Eye (tissue), 1 donor: ENCODE measurements at regions not wholly inside any gene's neighbourhood (a gene's known extent, or its start where the extent isn't known, plus 50 kb on each side); places are given as distances from the start of the nearest gene placed in this dataset.
A peak's percentile ranks its signal among the peaks of the same experiment; 100 is the strongest.
"Not testable (repeated sequence)": the region's sequence is repeated elsewhere in the genome, so short reads cannot be mapped to it uniquely, and the experiment has no call there.

Experiments
- DNase-seq: peaks from one replicate; pipeline ENCODE4 v3.0.0-alpha.2; 2015

DNA sequence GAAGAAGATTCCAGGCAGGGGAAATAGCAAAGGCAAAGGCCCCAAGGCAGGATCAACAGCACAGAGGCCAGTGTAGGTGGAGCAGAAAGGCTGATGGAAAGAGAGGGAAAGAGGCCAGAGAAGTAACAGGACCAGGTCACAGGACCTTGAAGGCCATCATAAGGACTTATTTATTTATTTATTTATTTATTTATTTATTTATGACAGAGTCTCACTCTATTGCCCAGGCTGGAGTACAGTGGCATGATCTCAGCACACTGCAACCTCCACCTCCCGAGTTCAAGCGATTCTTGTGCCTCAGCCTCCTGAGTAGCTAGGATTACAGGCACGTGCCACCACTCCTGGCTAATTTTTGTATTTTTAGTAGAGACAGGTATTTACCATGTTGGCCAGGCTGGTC is 731.1 kb downstream of the MAFB start:
- not testable (repeated sequence) for DNase-seq

DNA sequence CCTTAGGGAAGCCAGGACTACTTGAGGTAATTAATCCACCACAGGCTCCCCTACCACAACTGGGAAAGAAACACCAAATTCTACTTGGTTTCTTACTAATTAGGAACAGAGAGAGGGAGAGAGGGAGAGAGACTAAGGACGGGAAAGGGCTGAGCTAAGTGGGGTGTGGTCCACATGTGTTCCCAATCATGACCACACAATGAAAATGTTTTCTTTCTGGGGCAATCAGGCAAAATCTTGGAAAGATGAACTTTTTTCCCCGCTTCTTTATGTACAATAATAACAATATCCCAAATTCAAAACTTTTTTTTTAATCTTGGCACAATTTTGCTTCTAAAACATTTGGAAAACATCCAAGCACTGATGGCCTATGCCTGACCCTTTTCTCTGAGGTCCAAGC is 734.4 kb downstream of the MAFB start:
- peak; percentile 72 for DNase-seq

DNA sequence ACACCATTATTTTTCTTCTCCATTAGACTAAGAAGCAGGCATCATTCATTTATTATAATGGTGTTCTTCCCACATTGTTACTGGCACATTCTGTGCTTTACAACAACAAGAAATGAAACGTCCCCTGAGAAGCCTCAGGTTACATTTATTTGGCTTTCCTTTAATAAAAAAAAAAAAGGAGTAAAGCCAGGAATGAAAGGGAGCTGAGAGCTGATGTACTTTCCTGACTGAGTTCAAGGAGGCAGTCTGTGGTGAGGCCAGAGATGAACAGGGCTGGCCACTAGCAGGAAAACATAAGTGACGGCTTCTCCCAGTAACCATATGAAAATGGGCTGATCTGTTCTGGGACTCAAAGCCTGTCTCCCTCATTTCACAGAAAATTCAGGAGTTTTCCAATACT is 742.1 kb downstream of the MAFB start:
- no peak for DNase-seq

DNA sequence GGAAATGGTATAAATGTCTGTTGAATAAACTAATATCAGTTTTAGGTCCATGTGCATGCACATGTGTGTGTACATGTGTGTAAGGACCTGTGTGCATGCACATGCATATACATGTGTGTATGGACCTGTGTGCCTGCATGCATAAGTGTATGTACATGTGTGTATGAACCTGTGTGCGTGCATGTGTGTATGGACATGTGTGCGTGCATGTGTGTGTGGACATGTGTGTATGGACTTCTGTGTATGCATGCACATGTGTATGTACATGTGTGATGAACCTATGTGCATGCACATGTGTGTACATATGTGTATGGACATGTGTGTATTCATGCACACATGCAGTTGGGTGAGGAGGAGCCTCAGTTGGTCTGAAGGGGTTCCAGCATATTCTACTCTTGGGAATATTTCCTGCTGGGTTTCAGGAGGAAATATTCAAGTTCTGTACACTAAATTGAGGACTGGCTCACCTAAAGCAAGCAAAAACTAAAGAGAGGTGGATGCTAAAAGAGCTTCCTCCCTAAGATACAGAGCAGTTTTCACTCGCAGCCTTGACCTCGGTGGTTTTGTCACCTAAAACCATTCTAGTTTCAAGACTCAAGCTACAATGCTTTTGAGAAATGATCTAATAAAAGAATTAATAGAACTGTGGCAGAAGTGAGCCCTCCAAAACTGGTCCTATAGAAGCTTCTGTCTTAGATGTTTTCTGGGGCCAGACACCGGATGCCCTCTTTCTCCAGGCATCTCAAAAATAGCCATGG is 742.8 kb downstream of the MAFB start:
- DNase-seq: no peak

DNA sequence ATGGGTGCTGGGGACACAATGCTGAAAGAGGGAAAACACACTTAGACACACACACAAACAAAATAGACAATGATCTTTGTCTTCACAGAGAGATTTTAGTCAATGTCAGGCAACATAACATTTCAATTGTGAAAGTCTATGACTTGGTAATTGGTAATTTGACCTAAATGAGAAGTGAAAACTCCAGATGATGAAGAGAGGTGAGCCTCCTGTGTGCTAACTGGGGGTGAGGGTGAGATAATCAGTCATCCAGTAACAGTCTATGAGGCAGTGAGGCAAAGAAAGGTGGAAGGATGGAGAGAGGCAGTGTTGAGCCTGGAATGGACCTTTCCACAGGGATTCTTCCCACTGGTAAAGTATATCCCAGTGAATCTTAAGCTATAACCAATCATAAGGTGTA is 744.2 kb downstream of the MAFB start:
- no peak for DNase-seq

DNA sequence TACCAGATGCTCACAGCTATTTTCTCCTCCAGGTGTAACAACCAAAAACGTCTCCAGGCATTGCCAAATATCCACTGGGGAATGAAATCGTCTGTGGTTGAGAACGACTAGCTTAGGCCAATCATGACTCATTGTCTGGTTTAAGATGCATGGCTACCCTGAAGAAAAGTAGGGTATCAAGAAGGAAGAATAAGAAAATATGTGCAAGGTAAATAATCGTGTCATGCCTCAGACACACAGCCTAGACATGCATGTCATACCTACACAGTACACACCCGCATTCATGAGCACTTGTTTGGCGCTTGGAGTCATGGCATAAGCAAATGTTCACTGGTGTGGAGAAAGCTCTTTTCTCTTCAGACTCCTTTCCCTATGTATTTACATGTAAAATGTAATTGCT is 745.7 kb downstream of the MAFB start:
- DNase-seq: no peak

DNA sequence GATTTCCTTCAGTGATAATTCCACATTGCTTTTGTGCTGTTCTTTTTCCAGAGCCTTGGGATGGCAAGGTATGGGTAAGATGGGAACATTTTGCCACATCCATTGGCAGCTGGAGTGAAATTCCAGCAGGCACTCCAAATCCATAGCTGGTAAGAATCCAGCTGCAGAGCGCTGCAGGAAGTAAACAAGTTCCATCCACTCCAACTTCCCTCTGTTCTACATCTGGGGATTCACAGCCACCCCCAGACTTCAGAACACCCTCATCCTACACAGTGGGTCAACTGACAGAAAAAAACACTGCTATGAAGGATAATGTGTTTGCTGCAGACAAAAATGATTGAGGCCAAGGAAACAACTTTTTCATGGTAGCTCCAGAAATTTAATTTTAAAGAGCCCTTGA is 747.8 kb downstream of the MAFB start:
- no peak for DNase-seq

DNA sequence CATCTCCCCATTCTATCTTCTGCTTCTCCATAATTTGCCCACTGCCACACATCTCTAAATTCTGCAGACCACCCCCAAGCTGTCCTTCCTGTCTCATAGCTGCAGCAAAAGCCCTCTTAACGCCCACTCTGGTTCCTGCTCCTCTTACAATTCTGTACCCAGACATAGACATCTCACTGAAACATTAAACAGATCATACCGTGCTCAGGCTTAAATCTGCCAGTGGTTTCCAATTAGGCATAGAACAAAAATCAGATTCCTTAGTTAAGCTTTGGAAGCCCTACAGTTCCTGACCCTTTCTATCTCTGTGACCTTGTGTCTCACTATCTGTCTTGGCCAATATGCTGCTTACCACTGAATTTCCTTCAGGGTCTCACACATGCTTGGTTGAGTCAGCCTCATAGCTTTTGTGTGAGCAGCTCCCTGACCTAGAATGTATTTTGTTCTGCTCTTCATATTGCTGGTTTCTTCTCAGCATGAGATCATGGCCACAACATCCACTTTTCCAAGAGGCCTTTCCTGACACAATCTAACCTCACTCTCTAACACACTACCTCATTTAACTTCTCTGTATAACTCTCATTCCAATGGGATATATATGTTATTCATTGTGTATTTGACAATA is 749.7 kb downstream of the MAFB start:
- DNase-seq: peak; percentile 11

DNA sequence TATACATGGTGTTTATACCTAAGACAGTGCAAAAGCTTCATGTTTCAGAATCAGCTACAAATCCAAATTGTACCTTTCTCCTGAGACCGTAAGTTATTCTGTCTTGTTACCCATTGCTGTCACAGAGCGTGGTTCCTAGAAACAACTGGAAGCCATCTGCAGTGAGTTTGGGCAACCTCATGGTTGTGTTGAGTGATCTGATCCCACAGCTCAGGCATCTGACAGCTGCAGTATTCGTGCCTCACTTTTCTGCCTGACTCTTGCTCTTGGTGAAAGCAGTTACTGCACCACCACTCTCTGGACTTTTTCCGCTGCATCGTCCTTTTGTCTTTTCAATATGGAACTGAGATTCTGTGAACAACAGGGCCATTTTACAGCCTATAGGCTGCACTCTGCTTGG is 752.6 kb downstream of the MAFB start:
- DNase-seq: no peak

DNA sequence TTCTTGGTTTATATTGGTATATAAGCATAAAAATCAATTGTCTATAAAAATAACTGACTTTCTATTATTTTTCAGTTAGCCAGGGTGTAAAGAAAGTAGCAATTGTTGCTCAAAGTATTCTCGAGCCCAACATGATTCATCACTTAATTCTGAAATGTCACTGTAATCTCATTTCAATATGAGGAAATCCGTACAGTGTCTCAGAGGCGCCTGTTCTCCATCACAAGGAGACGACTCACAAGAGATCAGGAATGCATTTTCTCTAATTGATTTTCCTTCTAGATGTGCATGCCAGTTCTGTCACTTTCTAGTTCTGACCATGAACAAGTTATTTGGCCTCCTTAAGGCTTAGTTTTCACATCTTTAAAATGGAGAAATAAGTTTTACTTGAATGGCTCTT is 753.1 kb downstream of the MAFB start:
- no peak for DNase-seq

DNA sequence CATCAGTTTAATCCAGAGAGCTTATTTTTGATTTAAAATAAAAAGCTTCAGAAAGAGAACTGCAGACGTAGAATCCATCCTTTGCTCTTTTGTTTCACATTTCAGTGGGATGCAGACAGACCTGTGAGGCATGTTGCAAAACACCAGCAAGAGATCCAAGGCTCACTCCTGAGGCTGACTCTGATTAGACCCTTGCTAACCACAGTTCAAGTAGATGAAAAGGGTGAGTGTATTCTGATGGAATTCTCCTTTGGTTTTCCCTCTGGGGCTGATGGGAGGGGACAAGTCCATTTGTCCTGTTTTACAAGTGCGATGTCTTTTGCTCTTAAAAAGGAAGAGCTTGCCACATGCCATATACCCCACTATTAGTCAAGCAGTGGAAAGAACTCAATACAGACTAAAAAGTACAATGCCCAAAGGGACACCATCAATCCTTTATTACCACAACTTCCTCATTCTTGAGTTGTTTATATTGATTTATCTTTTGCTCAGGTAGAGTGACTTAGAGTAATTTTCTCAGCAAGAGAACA is 772.7 kb downstream of the MAFB start:
- DNase-seq: no peak

DNA sequence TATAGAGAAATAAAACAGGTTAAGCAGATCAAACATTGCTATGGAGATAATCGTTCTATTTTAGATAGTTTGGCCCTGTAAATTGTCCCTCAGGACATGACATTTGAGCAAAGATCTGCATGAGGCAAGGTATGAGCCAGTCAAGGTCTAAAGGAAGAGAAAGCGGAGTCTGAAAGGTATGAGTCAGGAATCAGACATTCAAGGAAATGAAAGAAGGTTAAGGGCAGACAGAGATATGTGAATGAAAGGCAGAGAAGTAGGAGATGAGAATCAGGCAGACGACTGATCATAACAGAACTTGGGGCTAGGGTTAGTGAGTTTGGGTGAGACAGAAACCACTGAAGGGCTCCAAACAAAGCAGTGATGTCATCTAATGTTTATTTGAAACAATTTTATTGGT is 775.8 kb downstream of the MAFB start:
- DNase-seq: no peak

DNA sequence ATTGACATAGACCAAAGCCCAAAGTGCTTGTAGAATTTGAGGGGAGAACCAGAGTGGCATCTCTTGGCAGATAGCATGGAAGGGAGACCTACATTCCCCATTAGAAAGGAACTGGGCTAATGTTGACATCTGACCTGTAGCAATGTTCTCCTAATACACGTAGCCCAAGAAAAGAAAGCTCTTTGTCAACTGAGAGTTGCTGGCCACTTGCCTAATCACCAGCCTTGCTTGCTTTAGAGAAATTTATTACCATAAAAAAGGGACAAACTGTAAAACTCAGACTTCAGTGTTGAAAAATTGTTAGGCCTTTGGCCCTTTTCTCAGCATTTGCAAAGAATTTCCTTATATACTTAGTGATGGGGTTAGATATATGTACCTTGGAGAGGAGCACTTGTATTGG is 777.5 kb downstream of the MAFB start:
- DNase-seq: no peak

DNA sequence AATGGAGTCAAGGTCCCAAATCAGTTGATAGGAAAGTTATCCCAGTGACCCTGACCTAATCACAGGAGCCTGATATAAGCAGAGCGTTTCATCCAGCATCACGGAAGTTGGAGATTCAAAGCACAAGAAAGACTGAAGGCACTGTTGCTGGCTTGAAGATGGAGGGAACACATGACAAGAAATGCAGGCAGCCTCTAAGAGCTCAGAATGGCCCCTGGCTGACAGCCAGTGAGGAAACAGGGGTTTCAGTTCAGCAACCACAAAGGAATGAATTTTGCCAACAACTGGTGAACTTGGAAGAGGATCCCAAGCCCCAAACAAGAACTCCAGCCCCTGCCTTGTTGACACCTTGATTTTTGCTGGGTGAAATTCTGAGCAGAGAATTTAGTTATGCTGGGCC is 778.5 kb downstream of the MAFB start:
- DNase-seq: no peak

DNA sequence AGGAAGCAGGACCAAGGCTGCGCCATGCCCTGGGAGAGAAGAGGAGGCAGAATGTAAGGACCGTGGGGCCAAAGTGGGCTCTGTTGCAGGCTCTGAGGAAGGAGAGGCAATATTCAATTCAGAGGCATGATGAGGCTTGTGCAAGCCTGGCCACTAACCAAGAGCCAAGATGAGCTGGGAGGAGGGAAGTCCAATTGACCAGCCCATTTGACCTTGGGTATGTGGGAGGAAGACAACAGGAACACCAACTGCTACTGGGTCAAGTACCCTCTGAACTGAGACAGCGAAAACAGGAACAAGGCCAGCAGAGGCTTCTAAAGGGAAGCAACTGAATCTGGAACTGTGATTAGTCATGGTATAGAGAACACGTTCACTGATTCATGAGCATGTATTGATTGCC is 779.6 kb downstream of the MAFB start:
- no peak for DNase-seq

DNA sequence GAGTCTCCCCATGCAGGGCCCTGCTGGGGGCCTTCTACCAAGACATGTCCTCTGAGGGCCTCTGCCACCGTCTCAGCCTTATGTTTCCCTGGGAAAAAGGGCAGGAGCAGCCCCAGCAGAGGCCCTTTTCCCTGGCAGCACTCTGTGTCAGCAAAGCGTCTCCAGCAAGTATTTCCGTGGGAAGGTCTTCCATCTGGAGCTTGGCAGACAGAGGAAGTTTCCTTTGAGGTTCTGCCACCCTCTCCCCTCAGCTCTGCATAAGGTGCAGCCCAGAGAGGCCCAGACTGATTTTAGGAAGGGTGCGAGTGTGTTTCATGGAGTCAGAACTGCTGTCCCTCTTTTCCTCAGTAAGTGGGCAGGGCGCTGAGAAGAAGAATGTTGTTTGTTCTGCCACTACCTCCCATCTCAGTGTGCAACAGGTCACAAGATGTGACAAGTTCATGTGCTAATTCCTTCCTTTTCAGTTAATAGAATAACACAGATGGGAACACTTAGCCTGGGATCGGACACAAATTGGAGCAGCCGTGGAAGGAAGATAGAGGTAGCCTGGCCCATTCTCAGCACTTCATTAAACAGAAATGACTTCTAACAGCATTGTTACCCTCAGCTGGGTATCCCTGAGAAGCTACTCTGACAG is 784.4 kb downstream of the MAFB start:
- peak; percentile 41 for DNase-seq

DNA sequence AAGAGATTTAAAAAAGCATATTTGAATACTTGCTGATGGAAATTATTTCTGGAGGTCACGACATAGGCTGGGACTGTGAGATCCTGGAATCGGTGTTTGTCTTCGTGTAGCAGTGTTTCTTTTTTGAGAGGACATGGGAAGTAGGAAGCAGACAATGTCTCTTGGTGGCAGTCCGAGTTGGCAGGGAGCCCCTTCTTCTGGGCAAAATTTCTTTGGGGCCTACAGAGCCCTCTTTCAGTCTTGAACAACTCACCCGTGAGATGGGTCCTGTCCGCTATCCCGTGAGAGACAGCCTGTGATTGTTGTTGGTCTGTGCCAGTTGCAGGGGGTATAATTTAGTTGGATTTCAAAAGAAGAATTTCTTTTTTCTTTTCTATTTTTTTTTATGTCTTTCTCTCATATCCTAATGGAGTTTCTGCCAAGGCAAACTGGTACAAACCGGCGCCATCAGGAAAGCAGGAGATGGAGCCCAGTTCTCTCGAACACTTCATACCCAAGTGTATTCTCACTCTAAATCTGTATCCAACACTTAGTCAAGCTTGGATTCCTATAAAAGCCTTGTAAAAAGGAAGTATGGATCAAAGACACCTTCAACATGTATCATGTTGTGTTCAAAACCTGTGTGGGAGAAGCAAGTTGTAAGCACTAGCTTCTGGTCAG is 785.1 kb downstream of the MAFB start:
- no peak for DNase-seq

DNA sequence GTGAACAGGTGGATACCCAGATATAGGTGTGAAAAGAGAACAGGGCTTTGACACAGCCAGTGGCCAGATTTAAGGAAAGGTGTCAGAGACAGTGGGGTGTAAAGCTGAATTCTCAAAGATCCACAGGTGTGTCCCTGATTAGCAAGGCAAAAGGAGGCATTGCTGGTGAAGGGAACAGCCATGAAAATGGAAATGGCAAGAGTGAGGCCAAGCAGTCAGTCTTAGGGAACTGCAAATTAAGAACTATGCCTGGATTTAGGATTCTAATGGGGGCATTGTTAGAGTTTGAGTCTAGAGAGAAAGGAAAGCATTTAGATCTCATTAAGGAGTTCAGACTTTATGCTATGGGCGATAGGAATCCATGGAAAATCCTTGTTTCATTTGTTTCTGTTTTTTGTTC is 789.2 kb downstream of the MAFB start:
- DNase-seq: no peak

DNA sequence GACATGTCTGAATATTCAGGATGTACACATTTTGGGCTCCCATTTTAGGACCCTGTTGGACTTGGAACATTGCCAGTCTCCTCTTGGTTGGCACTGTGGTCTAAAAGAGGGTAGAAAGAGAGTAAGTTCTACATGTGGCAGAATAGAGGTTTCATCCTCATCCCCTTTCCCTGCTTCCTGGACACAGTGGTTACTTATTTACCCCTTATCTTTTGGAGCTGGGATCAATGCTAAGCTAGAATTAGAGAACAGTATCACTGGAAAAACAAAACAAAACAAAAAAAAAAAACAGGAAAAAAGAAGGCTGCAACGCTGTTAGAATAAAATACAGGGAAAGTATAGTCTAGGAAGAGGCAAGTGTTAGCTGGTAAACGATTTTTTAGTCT is 790.6 kb downstream of the MAFB start:
- no peak for DNase-seq

DNA sequence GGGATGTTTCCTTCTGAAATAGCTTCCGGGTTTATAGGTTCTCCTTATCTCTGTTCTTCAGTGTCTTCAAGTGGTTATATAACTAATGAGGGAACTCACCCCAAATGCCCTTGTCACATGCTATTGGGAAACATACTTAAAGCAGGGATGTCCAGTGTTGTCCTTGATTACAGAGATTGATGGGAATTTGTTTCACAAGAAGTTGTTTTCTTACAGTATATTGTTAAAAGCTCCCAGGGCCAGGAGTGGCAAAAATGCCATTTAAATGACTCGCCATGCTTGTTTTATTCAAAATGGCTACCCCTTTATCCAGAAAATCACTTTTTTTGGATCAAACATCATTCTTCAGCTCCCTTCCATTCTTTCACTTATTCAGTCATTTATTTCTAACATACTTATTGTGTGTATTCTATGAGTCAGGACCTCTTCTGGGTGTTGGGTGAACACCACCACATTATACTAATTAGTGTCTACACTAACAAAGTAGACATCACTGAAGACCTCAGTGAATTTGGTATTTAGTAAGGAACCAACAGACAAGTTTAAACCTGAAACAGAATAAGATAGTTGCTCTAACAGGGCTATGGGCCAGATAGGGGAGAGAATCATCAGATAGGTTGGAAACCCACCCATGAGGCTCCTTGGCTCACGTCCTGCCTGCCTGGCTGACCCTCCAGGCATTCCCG is 791.1 kb downstream of the MAFB start:
- DNase-seq: no peak

DNA sequence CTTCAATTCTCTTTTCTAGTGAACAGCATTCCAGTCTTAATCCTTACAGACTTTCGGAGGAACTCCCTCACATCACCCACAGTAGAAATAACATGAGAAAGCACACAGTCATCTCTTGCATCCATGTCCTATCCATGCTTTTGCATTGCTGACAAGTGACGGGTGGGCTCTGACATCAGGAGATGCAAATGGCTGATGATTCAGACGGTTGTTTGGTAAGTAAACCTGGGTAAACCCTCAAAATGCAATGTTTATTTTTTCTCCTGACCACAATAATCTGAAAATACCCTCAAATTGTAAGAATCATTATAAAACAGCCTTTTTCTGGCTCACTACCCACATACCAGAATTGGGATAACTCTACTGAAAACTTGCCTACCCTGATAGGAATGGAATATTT is 792.0 kb downstream of the MAFB start:
- no peak for DNase-seq

DNA sequence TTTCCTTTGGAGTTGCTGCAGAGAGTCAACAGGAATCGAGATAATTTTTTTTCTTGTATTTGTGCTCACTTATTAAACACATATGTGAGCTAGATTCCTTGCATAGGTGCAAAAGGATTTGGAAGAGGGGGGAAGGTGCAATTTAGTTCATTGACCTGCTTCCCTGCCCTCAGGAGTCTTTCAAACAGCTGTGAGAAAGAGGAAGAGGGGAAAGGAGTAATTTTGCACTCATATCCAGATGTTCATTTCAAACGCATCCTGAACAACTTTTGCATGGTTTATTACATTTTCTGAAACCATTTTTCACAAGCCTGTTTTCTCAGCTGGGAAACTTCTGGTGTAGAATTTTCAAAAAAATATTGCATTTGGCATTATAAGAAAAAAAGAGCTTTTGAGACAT is 795.0 kb downstream of the MAFB start:
- no peak for DNase-seq
